ENCODE measurements at regions not wholly inside any gene's neighbourhood (a gene's known extent, or its start where the extent isn't known, plus 50 kb on each side); places are given as distances from the start of the nearest gene placed in this dataset.

DNA sequence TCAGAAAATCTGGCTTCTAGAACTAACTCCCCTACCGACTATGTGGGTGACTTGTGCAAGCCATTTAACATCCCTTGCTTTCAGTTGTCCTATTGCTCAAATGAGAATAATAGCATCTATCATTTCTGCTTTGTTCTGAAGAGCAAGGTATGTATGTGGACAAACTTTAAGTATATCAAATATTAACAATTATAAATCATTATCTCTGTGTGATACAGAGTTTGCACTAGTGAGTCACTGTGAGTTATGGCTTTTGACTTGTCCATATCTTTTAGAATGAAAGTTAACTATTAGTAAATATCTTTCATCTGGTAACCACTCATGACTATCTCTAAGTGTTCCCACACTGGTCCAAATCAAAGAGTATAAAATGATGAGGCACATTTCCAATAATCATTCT, 812.9 kb upstream of the ADGRL2 start:
- TF ChIP-seq, protein P1, sequence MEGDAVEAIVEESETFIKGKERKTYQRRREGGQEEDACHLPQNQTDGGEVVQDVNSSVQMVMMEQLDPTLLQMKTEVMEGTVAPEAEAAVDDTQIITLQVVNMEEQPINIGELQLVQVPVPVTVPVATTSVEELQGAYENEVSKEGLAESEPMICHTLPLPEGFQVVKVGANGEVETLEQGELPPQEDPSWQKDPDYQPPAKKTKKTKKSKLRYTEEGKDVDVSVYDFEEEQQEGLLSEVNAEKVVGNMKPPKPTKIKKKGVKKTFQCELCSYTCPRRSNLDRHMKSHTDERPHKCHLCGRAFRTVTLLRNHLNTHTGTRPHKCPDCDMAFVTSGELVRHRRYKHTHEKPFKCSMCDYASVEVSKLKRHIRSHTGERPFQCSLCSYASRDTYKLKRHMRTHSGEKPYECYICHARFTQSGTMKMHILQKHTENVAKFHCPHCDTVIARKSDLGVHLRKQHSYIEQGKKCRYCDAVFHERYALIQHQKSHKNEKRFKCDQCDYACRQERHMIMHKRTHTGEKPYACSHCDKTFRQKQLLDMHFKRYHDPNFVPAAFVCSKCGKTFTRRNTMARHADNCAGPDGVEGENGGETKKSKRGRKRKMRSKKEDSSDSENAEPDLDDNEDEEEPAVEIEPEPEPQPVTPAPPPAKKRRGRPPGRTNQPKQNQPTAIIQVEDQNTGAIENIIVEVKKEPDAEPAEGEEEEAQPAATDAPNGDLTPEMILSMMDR (IDR thresholded peaks at IDR 0.05 in 8 of 11, conservative IDR thresholded peaks at IDR 0.05 in 3 of 11) = no peak
- TF ChIP-seq POLR2A (IDR thresholded peaks at IDR 0.05) = no peak
